SK-N-MC (cell line): ENCODE measurements at regions not wholly inside any gene's neighbourhood (a gene's known extent, or its start where the extent isn't known, plus 50 kb on each side); places are given as distances from the start of the nearest gene placed in this dataset.

Experiments used
- EZH2 ChIP-seq: fragments of 200-600 bp; sonication (generic); IDR thresholded peaks from one replicate; pipeline ENCODE4 v1.6.1; 2017; ENCODE audit warnings: antibody characterized with exemption
- POLR2AphosphoS5 ChIP-seq: IDR thresholded peaks from 2 replicates; pipeline ENCODE4 v1.6.1; 2012; ENCODE audit warnings: mild to moderate bottlenecking, low read depth, low read length, borderline replicate concordance

GRCh38 chr6:48736501-48737206 is 625.7 kb upstream of the PTCHD4 start:
- TF ChIP-seq EZH2 = no peak
- TF ChIP-seq POLR2AphosphoS5 = no peak; the same call in 1 of the 2 replicates
